ENCODE measurements at regions not wholly inside any gene's neighbourhood (a gene's known extent, or its start where the extent isn't known, plus 50 kb on each side); places are given as distances from the start of the nearest gene placed in this dataset.

DNA sequence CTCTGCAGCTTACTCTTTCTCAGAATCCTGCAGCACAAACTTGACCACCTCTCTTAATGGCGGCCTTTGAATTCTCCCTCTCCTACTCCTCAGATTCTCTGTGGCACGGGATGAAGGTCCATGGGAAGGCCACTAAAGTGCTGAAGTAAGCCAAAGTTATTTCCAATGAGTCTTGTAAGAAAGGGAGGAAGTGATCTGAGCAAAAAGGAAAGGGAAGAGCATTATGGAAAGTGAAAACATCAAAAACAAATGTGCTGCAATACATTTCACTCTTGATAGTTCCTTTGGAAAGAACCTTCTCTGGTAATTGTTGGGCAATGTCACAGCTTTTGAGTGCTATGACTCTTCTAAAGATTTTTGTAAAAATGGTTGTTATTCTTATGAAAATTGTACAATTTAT, 54.3 kb upstream of the CAMK2D start:
- H3K4me3 ChIP-seq (ENCODE audit: low read length): no peak overlapping the region
- TF ChIP-seq, protein P1, sequence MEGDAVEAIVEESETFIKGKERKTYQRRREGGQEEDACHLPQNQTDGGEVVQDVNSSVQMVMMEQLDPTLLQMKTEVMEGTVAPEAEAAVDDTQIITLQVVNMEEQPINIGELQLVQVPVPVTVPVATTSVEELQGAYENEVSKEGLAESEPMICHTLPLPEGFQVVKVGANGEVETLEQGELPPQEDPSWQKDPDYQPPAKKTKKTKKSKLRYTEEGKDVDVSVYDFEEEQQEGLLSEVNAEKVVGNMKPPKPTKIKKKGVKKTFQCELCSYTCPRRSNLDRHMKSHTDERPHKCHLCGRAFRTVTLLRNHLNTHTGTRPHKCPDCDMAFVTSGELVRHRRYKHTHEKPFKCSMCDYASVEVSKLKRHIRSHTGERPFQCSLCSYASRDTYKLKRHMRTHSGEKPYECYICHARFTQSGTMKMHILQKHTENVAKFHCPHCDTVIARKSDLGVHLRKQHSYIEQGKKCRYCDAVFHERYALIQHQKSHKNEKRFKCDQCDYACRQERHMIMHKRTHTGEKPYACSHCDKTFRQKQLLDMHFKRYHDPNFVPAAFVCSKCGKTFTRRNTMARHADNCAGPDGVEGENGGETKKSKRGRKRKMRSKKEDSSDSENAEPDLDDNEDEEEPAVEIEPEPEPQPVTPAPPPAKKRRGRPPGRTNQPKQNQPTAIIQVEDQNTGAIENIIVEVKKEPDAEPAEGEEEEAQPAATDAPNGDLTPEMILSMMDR (conservative IDR thresholded peaks at IDR 0.05; ENCODE audit: low read length): no peak

DNA sequence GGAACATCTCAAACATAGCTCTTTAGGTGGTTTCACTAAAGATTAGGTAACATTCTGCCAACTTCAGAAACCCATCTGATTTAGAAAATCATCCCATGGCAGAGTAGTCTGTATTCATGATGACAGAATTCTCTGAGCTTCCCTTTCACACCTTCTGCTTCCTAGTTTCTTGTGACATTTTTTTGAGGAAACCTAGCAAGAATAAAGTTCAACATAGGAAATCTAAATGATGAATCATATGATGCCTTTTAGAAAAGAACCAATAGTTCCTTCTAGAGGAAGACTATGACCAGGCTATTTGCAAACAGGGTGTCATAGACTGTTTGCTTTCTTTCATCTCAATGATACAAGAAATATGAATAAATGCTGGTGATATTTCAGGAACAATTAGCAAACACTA, 49.8 kb upstream of the CAMK2D start:
- H3K4me3 ChIP-seq (ENCODE audit: low read length): no peak overlapping the region
- DNase-seq (ENCODE audit: low read depth): no peak
- TF ChIP-seq, protein P1 (conservative IDR thresholded peaks at IDR 0.05; ENCODE audit: low read length): no peak

More for the DNA sequence above, 54.3 kb upstream of the CAMK2D start:
- no peak for DNase-seq (ENCODE audit: low read depth)
